ENCODE measurements at regions not wholly inside any gene's neighbourhood (a gene's known extent, or its start where the extent isn't known, plus 50 kb on each side); places are given as distances from the start of the nearest gene placed in this dataset.

- no peak for TF ChIP-seq EED (CRISPR knock-in tag; IDR thresholded peaks at IDR 0.05)
- TF ChIP-seq NFYB (CRISPR knock-in tag; IDR thresholded peaks at IDR 0.05): no peak
- TF ChIP-seq EZH2 (conservative IDR thresholded peaks at IDR 0.05; ENCODE audit: low read depth, low read length): no peak
- no peak for TF ChIP-seq ZNF343 (CRISPR knock-in tag; IDR thresholded peaks at IDR 0.05)
These were observed 322.8 kb downstream of the SEC16B start for GRCh38 chr1:177646757-177647730.

All from HepG2 (cell line).